HG03354 (cell line): ENCODE measurements at regions not wholly inside any gene's neighbourhood (a gene's known extent, or its start where the extent isn't known, plus 50 kb on each side); places are given as distances from the start of the nearest gene placed in this dataset.

Source experiments
- ATAC-seq: cut with Tn5 transposase; IDR thresholded peaks from one replicate; pipeline ENCODE4 v1.9.1; 2021; ENCODE audit warnings: mild to moderate bottlenecking; ENCODE audit not compliant: unreplicated experiment, poor library complexity, severe bottlenecking

DNA sequence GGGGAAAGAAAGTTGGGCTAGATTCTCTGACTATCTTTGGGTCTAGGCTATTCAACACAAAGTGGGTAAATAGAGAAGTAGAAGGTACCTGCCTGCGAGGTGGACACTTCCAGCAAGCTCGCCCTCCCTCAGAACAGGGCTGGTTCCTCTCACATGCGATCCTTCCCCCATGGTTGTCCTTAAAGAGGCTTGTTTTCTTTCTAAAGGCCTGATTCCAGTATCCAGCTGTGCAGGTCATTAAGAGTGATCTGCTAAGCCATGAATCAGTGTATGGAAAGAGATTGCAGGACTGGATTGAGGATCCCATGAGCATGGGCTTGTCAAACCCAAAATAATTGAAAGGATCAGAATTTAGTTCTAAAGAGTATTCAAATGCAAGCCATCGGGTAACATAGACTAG is 189.0 kb downstream of the URB2 start:
- no peak for ATAC-seq

DNA sequence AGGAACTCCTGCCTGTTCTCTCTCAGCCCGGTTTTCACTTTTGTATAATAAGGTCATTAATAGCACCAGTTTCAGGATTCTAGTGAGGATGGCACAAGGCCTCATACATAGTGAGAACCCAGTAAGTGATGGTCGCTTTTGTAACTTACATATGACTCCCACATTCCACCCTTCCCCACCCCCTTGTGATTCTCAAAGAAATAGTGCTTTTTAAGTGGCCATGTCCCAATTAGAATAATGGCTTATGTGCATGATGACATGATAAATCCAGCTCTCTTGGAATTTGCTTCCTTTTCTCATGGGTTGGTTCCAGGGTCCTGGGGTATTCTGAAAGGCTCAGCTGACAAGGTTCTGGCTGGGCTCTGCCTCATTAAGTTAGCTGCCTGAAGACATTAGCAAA is 189.9 kb downstream of the URB2 start:
- ATAC-seq, result no peak

GRCh38 chr1:229817936-229818335 is 191.9 kb downstream of the URB2 start:
- no peak for ATAC-seq

GRCh38 chr1:229819091-229819490 is 193.0 kb downstream of the URB2 start:
- ATAC-seq, result no peak

DNA sequence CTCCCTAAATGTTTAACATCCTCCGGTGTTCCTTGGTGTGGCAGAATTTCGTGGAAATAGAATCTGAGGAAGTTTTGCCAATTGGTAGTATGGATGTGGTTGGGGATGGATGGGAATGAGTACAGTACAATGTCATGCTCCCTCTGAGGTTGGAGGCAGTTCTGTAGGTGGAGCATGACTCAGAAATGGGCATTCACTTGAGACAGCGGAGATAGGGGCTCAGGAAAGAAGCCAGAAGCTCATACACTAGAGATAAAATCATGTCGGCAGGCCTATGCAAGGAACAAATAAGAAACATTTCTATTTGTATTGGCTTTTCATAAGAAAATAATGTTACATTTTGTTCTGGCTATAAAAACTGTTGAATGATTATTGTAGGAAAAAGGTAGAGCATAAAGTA is 196.0 kb downstream of the URB2 start:
- ATAC-seq, result no peak

DNA sequence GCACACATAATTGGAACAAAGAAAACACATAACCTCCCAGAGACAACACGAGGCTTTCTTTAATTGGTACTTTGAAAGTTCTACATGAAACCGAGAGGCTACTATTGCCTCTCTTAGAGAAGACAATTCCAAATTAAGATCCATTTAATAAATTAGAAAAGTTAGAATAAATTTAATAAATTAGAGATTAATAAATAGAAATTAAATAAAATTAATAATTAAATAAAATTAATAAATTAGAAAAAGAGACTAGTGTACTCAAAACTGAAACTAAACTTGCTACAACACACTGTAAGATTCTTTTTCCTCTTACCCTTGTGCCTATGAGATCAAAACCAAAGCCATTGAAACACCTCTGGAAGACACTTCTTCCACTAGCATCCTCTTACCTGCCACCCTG is 199.0 kb downstream of the URB2 start:
- no peak for ATAC-seq

DNA sequence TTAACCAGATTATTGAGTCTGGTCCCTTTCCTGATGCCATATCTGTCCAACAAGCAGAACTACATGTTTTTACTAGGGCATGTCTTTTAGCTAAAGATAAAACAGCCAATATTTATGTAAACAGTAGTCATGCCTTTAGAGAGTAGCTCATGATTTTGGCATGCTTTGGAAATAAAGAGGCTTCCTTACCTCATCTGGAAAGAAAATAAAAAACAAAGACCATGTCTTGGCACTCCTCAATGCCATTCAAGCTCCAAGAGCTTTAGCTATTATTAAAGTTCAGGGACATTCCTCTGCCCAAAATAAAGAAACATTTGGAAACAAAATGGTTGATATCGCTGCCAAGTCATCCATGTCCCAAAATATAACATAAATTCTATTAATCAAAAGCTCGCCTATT is 202.4 kb downstream of the URB2 start:
- ATAC-seq, result no peak

DNA sequence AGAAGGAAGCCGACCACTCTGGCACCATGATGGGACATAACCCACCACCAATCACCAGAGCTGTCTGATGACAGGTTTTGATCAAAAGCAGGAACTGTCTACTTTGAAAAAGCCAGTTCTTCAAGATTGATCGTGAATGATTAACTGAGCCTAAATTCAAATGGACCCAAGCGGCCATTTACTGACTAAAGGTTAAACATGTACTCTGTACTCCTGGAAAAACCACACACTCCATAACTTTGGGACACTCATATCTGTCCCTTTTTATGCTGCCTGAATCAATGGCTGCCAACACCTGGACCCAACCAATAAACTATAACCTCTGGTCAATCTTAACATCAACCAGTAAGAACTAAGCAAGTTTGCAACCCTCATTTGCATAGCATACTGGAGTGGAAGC is 206.6 kb downstream of the URB2 start:
- ATAC-seq, result no peak

GRCh38 chr1:229834230-229834629 is 208.2 kb downstream of the URB2 start:
- no peak for ATAC-seq

- ATAC-seq, result no peak
Measured at GRCh38 chr1:229835226-229835625, 209.2 kb downstream of the URB2 start.

DNA sequence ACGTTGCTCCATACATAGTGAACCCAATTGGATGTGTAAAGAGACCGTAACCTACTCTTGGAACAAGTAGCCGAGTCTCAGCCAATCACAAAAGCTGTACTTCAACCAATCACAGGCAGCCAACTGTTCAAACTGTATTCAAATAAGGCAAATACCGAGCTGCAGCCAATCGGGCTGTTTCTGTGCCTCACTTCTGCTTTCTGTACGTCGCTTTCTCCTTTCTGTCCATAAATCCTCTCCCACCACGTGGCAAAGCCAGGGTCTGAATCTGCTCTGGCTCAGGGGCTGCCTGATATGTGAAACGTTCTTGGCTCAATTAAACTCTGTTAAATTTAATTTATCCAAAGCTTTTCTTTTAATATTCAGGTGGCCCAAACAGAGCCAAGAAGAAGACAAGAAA is 210.3 kb downstream of the URB2 start:
- ATAC-seq, result no peak

DNA sequence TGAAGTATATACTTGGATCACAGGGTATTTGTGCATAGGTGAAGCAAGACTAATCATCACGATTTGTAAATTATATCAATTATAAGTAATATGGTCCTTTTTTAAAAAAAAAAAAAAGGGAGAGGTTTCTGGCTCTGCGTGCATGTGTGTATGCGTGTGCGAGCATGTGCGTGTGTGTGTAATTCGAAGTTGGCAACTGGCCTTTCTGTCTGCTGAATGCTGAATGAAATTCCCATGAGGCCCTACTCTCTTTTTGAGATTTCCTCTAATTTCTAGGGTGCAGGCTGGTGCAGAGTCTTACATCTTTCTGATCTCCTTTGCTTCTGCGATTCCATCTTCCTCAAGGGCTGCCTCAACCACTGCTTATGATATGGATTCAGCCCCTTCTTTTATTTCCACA is 212.2 kb downstream of the URB2 start:
- no peak for ATAC-seq

DNA sequence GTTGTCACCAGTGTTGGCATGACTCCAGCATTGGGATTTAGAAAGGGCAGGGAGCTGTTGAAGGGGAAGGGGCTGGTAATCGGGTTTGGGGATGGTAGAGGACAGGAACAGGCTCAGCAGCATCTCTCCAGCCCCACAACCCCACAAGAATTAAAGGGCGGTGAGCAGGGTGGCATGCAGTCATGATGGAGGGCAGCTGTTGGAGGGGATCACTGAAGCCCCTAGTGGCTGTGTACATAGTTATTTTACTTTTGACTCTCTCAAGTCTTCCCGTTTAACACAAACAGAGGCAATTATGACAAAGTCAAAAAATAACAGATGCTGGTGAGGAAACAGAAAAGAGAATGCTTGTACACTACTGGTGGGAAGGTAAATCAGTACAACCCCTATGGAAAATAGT is 213.8 kb downstream of the URB2 start:
- ATAC-seq, result no peak

DNA sequence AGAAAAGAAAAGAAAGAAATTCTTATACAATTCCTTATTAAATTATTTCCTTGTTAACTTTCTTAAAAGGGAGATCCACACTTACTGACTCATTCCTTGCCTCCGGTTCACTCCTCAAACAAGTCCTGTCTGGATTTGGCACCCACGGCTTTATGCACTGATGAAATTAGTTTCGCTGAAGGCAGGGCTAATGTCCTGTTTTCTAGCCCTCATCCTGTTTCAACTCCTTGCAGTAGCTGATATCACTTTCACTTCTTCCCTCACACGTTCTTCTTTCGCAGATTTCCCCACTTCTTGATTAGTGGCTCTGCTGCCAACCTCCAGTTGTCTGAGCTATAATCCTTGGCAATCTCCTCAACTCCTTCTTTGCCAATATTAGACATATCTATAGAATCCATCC is 215.2 kb downstream of the URB2 start:
- no peak for ATAC-seq

DNA sequence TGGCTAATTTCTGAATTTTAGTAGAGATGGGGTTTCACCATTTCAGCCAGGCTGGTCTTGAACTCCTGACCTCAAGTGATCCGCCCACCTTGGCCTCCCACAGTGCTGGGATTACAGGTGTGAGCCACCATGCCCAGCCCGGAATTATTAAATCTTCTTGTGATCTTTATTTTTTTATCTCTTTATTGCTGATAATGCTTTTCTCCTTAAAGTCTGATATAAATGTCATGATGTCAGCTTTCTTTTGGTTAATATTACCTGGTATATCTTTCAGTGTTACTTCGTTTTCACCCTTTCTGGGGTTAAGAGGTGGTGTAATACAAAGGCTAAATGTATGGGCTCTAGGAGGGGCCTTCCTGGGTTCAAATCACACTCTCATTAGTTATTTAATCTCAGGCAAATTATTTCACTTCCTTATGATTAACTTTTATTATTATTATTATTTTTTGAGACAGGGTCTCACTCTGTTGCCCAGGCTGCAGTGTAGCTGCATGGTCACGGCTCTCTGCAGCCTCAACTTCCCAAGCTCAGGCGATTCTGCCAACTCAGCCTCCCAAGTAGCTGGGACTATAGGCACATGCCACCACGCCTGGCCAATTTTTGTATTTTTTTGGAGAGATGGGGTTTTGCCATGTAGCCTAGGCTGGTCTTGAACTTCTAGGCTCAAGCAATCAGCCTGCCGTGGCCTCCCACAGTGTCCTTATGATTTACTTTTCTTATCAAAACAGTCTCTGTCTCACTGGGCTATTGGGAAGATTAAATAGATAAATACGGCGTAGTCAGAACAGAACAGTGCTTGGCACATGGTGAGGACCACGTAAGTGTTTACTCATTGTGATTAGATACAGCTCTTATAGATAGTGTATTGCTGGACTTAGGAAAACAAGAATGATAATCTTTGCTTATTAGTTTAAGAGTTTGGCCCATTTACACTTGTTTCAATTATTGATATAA is 216.5 kb downstream of the URB2 start:
- no peak for ATAC-seq

DNA sequence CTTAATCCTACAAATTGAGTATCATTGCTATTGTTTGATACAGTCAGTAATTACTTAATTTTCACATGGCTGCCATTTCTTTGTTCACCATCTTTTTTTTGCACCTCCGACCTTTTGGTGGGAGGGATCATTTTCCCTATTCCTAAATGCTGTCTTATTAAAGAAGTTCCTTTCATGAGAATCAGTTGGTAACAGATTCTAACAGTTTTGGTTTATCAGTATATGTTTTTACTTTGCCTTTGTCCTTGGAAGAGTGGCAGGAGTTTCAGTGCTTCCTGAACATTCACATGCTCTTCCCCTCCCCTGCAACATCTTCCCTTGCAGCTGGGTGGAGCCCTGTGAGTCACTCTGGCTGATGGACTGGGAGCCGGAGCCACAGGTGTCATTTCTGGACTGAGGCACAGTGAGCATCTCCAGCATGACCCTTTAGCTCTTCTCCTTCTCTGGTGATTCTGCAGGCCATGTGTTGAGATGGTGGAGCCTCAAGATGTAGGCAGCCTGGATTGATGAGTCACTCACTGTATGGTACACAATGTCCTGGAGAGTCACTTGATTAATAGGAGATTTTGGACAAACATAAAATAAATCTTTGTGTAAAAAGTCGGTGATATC is 217.7 kb downstream of the URB2 start:
- no peak for ATAC-seq

GRCh38 chr1:229844675-229845074 is 218.6 kb downstream of the URB2 start:
- no peak for ATAC-seq

DNA sequence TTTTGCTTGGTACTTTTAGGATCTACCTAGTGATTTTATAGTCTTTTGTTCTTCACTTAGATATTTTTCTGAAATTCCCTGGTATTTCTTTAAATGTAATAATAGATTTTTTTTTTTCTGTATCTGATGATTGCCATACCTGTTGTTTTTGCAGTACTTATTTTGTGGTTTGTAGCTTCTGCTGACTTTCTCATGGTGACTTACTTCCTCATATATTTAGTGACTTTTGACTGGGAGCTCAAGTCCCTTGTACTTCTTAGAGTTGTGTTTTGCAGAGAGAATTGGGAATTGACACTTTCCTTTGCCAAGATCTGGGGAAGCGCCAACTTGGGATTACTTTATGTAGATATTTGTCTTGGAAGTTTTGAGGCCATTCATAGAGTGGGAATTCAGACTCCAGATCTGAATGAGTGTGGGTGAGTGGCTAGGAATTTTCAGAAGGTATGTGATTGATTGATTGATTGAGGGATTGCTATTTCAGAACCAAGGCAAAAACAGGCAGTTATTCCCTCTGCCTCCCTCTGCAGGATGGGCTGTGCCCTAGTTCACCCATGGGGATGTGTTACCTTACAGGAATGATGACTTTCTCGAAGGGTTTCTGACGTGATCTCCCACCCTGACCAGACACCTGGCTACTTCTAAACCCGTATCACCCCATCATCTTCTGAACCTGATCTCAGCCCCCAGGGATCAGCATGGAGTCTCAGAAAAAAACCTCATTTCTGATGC is 219.5 kb downstream of the URB2 start:
- ATAC-seq, result no peak

GRCh38 chr1:229846351-229846750 is 220.3 kb downstream of the URB2 start:
- no peak for ATAC-seq

- ATAC-seq, result peak; percentile 57
Measured at GRCh38 chr1:229848752-229849677, 218.0 kb upstream of the GALNT2 start.
